ENCODE measurements at regions not wholly inside any gene's neighbourhood (a gene's known extent, or its start where the extent isn't known, plus 50 kb on each side); places are given as distances from the start of the nearest gene placed in this dataset.

GRCh38 chr5:163622799-163623198, 117.4 kb downstream of the MAT2B start:
- no peak for DNase-seq (ENCODE audit: low read depth)

GRCh38 chr5:163623524-163623923, 118.1 kb downstream of the MAT2B start:
- no peak for DNase-seq (ENCODE audit: low read depth)

DNA sequence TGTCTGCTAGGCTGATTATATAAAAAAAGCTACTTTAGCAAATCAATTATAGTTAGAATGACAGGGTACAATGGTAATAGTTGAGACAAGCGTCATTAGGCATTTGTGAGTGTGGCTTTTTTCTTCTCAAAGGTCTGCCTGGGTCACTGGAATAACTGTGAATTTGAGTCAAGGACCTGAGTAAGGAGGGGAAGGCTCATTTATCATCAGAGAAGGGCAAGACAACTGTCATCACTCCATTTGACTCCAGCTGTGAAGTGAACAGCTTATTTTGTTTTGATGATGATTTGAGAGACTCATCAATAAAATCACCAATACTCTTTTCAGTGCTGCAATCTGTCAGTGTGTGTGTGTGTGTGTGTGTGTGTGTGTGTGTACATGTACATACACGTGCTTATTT, 118.6 kb downstream of the MAT2B start:
- no peak for DNase-seq (ENCODE audit: low read depth)

DNA sequence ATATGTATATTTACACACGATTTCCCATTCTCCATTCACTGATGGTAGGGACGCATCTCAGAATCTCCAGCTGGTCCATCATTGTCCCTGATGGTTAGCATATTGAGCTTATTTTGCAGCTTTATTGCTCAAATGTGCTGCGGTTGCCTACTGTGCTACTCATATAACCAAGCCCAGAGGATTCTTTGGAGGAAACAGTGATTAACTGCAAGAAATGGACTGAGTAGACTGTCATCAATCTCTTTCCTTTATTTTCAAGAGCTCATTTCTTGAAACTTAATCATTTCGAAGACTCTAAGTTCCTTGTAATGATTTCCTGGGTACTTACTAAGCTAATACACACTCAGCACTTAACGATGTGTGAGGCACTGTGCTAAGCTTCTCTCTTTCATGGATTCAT, 119.0 kb downstream of the MAT2B start:
- DNase-seq (ENCODE audit: low read depth): no peak

DNA sequence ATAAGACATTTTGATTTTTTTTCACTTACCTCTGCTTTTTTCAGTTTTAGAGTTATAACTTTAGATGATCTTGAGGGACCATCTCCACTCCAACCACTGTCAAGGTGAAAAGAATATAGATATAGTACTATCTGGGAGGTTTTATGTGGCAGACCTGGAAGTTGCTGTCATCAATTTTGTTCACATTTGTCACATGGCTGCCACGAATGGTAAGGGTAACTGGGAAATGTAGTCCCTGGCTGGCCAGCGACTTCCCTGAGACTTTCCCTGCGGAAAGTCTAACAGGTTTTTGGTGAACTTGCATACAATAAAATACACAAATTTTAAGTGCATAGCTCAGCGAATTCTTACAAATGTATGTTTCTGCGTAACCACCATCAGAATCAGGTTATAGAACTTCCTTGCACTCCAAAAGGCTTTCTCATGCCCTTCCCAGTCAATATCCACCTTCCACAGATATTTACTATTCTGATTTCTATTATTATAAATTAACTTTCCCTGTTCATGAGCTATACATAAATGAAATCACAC, 121.5 kb downstream of the MAT2B start:
- DNase-seq (ENCODE audit: low read depth): no peak

- no peak for DNase-seq (ENCODE audit: low read depth)
Measured at GRCh38 chr5:163631856-163632255, 126.4 kb downstream of the MAT2B start.

DNA sequence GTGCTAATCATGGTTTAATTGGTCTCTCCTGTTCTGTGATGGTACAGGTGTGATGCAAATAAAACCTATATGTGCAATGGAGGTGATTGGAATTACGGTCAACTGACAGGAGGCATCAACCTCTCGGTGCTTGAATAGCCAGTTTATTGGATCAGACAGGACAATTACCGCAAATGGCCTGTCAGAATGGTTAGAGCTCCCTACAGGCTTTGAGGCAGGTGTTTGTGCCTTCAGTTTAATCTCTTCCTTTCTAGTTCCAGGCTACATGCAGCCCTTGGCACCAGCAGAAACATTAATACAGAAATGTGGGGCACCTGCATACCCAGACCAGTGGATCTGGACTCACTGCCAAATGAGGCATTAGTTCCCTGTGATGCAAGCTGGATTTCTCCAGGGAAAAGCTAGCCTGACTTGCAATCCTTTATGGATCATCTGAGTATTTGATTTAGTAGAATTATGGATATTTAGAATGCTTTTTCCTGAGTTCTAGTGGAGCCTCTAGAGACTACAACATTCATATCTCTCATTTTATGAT, 128.6 kb downstream of the MAT2B start:
- no peak for DNase-seq (ENCODE audit: low read depth)

GRCh38 chr5:163635631-163636030, 130.2 kb downstream of the MAT2B start:
- no peak for DNase-seq (ENCODE audit: low read depth)

- DNase-seq (ENCODE audit: low read depth): no peak
Measured at GRCh38 chr5:163642904-163643303, 137.5 kb downstream of the MAT2B start.

GRCh38 chr5:163645421-163646416, 140.3 kb downstream of the MAT2B start:
- no peak for DNase-seq (ENCODE audit: low read depth)

- DNase-seq (ENCODE audit: low read depth): no peak
Measured at GRCh38 chr5:163649514-163649913, 144.1 kb downstream of the MAT2B start.

DNA sequence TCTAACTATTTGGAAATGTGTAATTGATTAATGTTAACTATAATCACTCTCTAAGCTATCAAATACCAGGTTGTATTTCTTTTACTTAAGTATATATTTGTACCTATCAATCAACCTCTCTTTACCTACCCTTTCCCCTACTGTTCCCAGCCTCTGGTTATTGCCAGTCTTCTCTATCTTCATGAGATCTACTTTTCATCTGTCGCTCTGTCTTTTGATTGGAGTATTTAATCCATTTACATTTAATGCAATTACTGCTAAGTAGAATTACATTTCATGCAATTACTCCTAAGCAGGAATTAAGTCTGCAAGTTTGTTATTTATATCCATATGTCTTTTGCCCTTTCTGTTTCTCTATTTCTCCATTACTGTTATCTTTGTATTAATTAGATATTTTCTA, 148.1 kb downstream of the MAT2B start:
- no peak for DNase-seq (ENCODE audit: low read depth)

DNA sequence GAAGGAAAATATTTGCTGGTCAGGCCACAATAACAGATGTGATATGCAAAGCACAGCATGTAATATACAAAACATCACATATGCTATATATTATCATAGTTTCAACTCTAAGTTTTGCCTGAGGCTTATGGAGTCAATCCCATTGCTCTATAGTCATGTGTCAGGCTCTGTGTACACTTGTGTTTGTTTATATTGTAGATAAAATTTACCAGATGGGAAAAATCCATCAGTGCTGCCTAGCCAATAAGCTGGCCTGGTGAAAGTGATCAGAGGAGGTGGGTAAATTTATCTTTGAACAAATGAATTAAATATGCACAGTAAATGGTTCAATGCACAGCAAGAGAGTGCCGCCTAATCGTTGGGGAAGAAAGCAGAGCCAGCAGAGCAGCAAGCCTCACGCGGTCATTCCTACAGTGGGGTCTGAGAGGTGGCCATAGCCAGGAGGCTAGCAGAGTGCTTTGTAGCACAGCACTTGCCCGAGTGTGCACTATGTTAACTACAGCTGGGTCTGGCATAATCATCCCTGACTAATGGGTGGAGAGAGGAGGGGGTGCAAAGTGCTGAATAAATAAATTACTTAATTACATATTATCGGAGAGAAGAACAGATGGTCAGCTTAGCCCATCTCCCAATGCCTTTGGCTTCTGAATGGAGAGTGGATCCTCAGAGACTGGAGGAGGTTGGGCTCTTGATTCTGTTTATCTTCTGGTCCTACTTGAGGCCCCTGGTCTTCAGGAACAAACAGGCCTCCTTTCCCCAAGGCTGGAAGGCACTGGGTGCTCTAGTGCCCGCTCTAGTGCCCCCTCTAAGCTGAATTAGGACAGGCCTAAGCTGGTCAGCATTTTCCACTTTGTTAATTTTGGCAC, 153.5 kb downstream of the MAT2B start:
- DNase-seq (ENCODE audit: low read depth): no peak

GRCh38 chr5:163659568-163659902, 154.1 kb downstream of the MAT2B start:
- DNase-seq (ENCODE audit: low read depth): no peak

DNA sequence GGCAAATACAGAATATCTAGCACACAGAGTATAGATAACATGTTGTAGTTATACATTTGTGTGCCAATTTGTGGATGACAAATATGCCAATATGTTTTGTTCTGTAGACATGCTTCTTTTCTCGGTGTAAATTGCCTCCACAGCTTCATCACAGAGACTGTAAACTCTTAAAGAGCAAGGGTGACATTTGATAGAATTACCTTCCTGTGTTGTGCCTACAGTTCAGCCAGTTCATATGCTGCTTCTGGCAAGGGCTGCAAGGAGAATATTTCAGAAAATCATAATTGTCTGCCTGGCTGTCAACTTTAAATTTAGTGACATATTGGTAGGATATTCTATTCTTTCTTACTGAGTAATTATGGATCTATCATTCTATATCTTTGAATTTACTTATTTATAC, 155.1 kb downstream of the MAT2B start:
- no peak for DNase-seq (ENCODE audit: low read depth)

- no peak for DNase-seq (ENCODE audit: low read depth)
Measured at GRCh38 chr5:163661360-163661759, 155.9 kb downstream of the MAT2B start.

GRCh38 chr5:163670036-163670435, 164.6 kb downstream of the MAT2B start:
- no peak for DNase-seq (ENCODE audit: low read depth)

DNA sequence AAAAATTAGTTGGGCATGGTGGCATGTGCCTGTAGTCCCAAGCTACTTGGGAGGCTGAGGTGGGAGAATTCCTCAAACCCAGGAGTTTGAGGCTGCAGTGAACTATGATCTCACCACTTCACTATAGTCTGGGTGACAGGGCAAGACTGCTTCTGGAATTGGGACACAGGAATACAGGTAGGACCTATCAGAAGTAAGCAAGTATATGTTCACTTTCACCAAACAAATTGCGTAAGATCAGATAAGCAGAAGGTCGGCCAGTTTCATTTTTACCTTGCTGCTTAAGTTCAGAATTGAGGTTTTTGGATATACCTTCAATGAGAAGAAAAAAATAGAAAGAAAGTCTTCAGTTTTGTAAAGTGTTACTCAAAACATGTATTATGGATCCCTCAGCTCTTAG, 171.7 kb downstream of the MAT2B start:
- DNase-seq (ENCODE audit: low read depth): no peak

- no peak for DNase-seq (ENCODE audit: low read depth)
Measured at GRCh38 chr5:163682234-163682633, 176.8 kb downstream of the MAT2B start.

- DNase-seq (ENCODE audit: low read depth): no peak
Measured at GRCh38 chr5:163687414-163687813, 182.0 kb downstream of the MAT2B start.

DNA sequence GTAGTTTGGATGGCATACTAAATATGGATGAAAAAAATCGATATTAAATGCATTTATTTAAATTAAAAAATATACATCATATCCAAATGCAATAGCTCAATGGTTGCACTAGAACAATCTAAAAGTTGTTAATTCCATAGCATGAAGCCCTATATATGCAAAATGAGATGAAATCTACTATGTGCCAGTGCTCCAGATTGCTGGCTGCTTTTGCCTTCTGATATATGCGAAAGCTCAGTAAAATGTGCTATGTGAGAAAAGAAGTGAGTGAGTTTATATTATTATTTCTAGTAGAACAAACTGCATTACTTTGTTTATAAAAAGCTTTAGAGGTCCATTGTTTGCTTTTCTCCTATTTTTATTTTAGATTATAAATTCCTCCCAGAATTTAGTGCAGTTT, 186.7 kb downstream of the MAT2B start:
- no peak for DNase-seq (ENCODE audit: low read depth)

- no peak for DNase-seq (ENCODE audit: low read depth)
Measured at GRCh38 chr5:163695830-163696578, 190.6 kb downstream of the MAT2B start.

Measured in stimulated activated CD8-positive, alpha-beta memory T cell treated with anti-CD3 and anti-CD28 coated beads, Interleukin-15, amount 100 ng/mL, for 1 hour (primary cell).